CD1c-positive myeloid dendritic cell (primary cell): ENCODE measurements at regions not wholly inside any gene's neighbourhood (a gene's known extent, or its start where the extent isn't known, plus 50 kb on each side); places are given as distances from the start of the nearest gene placed in this dataset.
"Not testable (repeated sequence)": the region's sequence is repeated elsewhere in the genome, so short reads cannot be mapped to it uniquely, and the experiment has no call there.

Source experiments
- DNase-seq: peaks from one replicate; pipeline ENCODE4 v3.0.0-alpha.2; 2016; ENCODE audit errors: extremely low spot score

DNA sequence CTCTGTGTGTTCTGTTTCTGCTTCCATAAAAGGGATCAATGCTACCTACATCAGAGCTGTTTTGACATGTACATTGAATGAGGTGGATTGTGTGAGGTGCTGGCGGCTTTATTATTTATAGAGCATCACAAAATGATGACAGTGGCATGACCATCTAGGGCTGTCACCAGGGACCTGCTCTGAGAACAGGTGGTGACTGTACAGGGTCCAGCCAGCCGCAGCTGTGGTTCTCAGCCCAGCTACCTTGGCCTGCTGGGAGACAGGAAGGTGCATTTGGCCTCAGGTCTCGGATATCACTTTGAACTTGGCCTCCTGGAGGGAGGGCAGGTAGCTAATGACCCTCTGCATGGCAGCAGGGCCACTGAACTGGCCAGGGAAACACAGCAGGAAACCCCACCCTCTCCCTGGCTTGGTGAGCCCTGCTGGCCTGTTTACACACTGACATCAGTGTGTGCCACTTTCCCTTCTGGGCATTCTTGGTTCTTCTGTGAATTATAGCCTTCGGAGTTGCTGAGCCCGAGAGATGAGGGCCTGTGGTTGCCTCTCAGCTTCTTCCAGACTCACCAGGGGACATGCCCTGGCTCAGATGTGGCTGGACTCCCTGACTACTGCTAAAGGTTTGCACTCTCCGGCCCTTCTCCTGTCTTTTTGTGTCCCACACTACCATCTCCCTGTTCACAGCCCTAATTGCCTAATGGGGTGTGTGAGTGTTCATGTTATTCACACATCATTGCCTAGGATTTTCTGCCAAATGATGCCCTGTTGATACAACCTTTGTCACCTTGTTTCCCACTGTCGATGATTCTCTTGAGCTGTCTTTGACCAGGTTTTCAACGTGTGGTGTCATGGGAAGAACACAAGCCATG, 109.2 kb upstream of the RAB12 start:
- no peak for DNase-seq

DNA sequence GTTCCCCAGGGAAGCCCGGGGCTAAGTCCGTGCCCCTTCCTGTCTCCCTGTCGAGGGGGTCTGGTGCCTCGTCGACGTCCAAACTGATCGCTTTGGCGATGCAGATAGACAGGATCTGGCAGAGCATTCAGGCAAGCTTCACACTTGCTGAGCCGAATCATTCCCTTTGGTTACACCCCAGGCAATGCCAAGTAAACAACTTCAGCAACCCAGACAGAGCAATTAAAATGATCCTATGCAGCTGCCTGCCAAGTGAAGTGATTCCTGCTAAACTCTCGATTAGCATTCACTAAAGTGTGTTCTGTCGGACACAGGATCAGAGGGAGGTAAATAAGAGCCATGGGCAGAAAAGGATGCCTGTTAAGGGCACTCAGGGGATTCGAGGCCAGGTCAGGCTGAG, 108.2 kb upstream of the RAB12 start:
- no peak for DNase-seq

DNA sequence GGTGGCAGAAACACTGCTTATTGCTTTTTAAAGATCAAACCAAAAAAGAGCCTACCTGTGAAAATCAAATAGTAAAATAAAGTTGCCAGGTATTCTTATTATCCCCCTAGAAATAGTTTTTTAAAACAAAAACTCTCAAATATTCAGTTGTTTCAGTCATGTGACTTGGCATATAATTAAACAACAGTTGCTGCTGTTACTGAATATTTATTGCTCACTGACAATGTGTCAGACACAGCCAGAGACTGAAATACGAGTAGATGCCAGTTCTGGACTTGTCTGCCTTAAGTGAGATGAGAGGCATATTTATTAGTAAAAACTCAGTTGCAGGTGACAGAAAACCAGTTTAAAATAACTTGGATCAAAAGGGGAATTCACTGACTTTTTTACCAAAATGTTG, 106.0 kb upstream of the RAB12 start:
- no peak for DNase-seq

DNA sequence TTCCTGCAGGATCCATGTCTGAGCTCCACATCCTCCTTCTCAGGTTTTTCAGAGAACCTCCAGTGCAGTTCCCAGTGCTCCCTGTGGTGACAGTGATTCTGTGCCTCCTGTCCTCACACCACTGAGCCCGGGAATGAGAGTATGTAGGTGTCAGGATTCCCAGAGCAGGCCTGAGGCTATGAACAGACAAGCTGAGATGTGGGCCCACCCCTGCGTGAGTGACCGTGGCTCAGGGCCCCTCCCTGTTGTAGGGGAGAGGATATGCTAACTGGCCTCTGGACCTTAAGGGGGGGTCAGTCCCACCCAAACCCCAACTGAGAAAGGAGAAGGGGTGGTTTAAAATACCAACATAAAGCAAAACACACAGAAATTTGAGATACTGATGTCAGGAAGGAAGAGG, 104.8 kb upstream of the RAB12 start:
- no peak for DNase-seq

DNA sequence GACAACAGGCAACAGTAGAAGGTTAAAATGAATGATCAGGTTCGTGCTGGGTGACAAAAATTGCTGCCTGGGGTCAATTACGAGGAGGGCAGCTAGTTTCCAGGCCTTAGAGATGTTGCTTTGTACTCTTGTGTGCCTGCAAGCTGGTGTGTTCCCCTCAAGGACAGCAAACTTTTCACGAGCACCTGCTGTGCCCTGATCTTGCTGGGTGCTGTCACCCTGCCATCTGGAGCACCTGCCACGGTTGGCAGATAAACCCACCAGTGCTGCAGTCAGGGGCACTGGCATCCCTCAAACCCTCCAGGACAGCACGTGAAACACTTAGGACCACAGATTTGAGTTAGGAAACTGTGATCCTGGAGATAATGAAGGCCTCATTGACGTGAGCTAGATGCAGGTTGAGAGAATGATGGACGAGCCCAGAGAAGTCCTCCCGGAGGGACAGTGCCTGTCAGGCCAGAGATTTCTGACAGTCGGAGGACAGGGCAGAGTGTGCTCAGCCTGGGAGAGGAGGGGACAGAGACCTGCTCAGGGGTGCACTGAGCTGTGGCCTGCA, 104.3 kb upstream of the RAB12 start:
- DNase-seq, result no peak

DNA sequence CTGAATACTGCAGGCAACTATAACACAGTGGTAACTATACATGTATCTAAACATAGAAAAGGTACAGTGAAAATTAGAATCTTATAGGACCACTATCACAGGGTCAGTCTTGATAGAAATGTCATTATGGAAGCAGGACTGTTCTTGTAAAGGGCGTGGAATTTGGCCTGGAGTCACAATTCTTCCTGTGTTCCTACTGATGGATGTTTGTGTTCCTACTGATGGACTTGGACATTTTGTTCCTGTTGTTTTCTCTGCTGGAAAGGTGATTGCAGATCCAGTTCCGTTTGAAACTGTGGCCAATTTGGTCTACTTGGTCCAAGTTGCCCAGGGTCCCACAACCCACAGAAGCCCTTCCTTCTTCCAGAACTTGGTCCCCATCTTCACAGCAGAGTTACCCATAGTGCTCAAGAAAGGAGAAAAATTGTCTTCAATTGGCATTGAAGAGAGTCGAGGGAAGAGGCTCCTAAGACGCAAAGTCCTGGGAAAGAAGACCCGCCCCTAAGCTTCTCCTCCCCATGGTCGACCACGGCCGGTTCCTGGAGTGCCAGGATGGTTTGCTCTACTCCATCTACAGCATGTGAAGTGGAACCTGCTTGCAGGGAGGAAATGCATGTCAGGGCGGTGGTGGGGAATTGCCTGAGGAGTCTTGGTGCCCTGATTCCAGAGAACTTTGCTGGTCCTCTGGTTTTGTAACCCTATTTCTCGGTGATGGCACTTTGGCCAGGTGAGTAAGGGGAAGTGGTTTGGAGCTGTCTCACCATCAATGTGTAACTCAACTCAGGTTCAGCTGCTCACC, 102.8 kb upstream of the RAB12 start:
- no peak for DNase-seq

DNA sequence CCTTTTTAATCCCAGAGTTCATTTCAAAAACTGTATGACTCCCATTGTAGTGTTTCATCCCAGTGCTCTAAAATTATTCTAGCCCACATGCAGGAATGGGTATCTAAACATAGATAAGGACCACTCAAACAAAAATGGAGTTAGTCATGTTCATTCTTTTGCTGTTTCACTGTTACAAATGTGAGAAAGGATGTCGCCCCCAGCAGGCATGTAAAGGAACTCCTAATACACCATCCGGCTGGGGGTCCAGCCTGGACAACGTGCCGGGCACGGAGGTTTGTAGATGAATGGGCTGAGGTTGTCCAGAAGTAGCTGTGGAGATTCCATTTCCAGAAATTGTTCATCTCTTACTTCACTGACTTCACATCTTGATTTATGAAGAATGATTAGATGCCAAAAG, 101.9 kb upstream of the RAB12 start:
- DNase-seq, result no peak

DNA sequence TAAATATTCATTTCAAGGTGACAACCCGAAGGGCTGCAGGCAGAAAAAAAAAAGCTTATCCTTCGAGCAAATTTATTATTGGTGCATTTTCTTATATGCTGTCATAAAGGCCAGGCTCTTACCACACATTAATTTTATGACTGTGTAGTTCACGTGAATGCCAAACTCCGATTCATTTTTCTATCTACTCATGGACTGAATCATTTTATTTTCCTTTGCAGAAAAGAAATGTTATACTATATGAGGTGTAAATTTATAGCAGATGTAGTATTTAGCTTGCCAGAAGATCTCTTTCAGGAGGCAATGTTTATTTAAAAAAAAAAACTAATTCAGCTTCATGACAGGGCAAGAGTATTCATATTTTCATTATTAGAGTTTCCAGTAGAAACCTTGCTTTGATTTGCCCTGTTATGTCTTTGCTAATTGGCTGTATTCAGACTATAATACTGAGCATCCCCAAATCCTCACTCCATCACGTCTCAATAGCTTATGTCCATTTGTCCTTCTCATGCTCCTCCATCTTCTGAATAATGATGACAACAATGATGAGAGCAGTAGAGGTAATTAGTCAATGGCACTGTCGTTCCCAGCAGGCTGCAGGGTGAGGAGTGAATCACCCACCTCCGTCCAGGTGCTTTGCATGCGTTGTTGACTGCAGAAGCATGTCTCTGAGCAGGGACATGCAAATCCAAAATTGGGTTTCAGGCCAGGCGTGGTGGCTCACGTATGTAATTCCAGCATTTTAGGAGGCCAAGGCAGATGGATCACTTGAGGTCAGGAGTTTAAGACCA, 101.1 kb upstream of the RAB12 start:
- DNase-seq, result no peak

DNA sequence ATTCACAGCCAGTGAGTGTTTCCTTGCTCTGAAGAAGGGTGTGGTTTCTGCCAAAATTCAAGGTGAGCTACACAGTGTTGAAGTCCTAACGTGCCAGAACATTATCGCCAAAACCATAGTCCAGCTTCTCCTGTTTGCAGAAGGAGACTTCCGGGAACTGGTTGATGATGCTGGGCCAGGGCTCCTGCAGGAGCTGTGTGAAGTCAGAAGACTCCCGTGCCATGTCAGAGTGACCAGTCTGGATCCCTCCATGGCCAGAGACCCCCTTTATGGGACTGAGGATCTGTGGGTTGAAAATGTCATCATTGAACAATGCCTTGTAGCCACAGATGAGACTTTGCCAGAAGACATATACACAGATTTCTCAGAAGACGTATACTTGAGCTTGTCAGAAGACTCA, 96.0 kb upstream of the RAB12 start:
- no peak for DNase-seq

DNA sequence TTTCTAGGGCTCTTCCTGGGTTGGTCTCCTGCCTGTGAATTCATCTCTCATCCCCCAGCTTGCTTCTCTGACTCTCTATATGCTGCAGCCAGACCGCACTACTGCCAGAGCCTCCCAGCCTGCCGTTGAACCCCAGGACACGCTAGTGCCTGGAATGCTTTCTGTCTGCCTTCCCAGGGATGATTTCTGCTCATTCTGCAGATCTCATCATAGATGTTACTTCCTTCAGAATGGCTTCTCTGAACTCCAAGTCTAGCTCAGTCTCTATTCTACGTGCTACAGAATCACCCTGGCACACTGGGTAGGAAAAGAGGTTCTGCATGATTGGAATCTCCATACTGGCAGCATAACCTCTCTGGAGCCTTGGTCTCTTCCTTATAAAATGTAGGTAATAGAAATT, 94.8 kb upstream of the RAB12 start:
- DNase-seq, result no peak

DNA sequence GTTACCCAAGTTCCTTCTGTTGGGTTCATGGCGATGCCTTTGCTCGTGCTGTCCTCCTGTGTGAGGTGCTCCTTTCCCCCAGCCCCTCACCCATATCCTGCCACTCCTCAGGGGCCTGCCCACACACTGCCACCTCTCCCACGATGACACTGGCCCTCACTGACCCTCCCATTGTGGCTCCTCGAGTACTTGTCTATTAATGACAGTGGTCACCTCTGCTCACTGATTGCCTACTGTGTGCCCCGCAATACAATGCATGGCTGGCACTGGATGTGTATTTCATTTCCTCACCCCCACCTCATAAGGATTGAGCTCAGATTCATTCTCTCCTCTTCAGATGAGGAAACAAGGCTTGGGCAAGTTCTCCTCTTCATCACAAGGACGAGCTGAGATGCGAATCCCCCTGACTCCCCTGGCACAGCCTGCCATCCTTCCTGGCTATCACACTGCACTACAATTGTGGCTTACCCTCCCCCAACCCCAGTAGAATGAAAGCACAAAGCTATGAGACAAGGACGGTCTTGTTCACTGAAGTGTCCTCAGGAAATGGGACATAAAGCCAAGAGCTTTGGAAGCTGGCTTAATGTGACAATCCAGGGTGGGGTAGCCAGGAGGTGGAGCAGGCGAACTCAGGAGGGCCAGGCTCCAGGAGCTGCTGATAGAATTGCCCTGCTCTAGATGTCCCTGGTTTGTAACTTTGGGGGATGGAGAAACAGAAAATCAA, 93.9 kb upstream of the RAB12 start:
- no peak for DNase-seq

DNA sequence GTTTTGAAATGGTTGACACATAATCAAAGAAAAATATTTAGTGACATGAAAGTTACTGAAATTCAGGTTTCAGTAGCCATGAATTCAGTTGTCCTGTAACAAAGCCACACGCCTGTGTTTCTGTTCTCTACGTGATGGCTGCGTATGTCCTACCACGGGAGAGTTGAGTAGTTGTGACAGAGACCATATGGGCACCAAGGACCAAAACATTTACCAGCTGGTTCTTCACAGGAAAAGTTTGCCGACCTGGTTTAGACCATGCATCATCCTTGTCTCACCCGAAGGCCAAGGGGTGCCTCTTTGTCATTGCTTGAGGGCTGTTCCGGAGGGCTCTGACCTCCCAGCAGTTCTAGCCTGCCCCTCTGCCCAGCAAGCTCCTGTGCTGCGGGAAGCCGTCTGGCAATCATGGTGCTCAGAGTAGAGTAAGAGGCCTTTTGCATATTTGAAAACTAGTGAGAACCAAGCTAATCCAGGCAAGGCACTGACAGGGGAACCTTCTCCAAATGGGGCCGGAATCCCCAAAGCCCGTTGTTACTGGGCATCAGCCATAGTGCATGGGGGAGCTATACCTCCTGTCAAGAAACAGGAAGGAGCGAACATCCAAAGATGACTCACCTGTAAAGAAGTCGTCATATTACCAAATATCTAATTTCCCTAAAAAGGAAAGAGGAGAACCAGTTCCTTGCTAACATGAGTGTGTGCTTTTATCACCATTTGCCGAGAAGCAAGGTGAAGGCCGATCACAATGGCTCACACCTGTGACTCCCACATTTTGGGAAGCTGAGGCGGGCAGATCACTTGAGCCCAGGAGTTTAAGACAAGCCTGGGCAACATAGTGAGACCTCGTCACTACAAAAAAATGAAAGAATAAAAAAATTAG, 92.6 kb upstream of the RAB12 start:
- DNase-seq, result no peak

DNA sequence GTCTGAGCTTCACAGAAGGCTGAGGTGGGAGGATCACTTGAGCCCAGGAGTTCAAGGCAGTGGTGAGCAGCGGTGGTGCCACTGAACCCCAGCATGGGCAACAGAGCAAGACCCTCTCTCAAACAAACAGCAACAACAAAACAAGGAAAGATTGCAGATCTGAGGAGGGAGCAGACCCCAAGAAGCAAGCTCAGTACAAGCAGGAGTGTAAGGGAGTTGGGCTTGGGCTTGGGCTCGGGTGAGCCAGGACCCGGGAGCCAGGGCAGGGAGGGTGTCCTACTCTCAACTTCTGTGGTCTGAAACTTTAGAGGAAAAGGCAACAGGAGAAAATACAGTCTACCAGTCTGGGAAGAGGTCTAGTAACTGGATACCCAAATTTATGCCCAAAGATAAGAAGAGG, 92.0 kb upstream of the RAB12 start:
- DNase-seq, result no peak

DNA sequence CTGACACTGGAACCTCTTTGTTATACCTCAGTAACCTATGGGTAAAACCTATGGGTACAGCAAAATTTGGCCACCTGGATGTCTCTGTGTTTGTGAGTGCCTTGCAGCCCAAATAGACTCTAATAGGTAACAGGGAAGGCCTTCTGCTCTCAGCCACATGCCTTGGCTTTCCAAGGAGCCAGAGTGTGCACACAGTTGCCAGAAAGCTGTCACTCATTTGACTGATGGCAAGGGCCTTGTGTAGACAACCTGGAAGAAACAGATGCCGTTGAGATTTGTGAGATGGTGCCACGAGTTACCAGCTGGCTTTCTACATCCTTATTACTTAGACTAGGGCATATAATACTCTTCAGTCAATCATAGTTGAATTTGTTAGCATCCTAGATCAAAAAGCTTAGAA, 90.1 kb upstream of the RAB12 start:
- no peak for DNase-seq

DNA sequence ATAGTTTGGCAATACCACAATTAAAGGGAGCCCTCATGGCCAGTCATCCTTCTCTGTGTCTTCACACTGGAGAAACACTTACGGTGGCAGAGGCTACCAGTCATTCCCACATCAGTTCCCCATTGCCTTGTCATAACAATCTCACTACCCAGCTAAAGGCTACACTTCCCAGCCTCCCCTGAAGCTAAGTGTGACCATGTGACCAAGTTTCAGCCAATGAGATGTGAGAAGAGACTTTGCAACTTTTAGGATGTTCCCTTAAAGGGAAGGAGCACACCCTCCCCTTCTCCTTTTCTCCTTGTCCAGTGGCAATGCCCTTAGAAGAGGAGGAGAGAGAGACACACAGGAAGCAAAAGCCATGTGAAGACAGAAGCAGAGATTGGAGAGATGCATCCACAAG, 89.0 kb upstream of the RAB12 start:
- DNase-seq, result peak; percentile 58

DNA sequence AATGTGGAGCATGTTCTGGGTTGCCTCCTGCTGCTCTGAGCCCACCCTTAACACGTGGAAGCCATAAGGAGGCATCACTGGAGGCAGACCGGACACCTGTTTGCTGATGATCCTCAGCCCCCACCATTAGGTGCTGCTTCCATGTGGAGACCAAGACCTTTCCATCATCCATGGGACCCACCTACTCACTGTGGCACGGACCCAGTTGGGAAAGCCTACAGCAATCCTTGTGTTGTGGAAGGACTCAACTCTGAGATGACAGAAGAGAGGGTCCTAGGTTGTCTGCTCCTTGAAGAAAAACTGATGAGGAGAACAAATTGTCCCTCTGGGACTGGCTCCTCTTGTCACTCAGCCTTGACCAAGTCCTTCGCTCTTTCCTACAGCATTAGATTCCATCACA, 86.5 kb upstream of the RAB12 start:
- DNase-seq, result no peak

DNA sequence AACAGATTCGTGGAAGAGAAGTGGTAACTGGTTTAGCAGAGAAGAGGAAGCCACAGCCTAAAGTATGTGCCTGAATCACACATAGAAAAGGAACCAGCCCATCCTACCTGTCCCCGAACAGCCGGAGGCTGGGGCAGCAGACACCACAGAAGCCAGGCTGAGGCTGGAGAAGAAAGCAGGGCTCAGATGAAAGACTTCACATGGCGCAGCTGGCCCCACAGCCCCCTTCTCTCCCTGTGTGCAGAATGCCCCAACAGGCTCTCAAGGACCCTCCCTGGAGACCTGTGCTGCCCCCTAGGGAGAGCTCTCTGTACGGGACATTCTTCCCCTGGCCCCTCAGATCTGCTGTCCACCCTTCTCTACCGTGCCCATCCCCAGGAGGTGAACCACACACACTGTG, 83.5 kb upstream of the RAB12 start:
- peak; percentile 53 for DNase-seq

DNA sequence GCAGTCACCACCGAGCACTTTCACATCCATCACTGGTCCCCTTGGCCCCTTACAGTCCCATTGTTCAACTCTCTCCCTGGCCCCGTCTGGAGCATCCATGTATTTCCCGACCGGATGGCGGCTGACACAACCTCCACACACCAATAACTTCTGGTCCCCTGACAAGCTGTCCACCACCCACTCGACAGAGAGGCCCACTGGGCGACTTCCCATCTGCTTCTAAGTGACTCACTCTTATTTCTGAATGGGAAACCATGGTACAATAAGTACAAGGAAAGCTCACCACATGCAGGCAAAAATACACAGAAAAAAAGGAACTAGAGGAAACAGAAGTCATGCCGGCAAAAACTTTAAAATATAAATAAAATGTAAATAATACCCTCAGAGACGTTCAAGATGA, 82.9 kb upstream of the RAB12 start:
- DNase-seq, result peak; percentile 82

DNA sequence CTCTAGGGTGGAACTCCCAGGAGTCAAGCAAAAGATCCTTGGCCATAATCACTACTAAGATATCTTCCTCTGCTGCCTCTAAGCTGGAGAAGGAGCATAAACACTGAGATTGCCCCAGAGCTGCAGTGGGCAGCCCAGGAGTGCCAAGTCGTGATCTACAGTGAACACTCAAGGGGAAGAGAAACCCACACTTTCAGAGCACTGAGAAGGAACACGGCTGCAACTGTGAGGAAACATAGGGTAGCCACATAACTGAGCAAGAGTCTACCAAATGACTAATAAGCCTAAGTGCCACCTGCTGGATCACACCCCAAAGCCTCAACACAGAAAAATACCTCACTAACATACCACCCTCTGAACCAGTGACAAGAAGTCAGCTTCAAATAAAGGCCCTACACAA, 79.6 kb upstream of the RAB12 start:
- peak; percentile 68 for DNase-seq

DNA sequence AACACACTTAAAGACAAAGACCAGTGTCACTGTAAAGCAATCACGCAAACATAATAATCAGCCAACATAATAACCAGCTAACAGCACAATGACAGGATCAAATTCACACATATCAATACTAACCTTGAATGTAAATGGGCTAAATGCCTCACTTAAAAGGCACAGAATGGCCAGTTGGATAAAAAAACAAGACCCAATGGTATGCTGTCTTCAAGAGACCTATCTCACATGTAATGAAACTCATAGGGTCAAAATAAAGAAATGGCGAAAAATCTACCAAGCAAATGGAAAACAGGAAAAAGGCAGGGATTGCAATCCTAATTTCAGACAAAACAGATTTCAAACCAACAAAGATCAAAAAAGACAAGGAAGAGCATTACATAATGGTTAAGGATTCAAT, 78.2 kb upstream of the RAB12 start:
- DNase-seq, result not testable (repeated sequence)
